Stimulated activated CD8-positive, alpha-beta memory T cell treated with anti-CD3 and anti-CD28 coated beads, Interleukin-4, amount 100 ng/mL, for 48 hours (primary cell): ENCODE measurements at regions not wholly inside any gene's neighbourhood (a gene's known extent, or its start where the extent isn't known, plus 50 kb on each side); places are given as distances from the start of the nearest gene placed in this dataset.
"Not testable (repeated sequence)": the region's sequence is repeated elsewhere in the genome, so short reads cannot be mapped to it uniquely, and the experiment has no call there.

Source experiments
- DNase-seq: peaks from one replicate; pipeline ENCODE4 v3.0.0-alpha.2; 2020

DNA sequence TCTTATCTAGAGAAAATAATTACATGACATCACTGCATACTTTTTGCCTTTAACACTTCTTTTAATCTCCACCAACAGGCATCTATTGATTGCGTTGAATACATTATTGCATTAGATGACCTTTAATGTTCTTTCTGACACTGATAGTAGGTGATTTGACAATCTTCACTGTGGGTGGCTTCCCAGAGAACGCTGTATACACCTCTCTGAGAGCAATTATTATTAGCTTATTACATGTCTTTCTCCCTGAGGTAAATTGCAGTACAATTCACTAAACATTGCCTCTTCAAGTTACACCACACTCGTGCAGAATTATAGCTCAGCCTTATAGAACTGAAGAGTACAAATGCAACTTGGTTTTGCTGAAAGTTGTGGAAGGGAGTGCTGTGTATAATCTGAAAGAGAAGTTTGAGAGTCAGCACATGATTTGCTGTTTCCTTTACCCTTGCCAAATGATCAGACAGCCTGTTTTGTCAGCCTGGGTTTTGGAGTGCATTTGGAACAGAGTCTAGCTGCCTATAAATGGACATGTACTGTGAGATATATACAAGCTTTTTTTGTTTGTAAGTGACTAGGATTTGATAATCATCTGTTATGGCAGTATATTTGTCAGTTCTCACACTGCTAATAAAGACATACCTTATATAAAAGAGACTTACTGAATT is 369.2 kb downstream of the CCER1 start:
- no peak for DNase-seq

DNA sequence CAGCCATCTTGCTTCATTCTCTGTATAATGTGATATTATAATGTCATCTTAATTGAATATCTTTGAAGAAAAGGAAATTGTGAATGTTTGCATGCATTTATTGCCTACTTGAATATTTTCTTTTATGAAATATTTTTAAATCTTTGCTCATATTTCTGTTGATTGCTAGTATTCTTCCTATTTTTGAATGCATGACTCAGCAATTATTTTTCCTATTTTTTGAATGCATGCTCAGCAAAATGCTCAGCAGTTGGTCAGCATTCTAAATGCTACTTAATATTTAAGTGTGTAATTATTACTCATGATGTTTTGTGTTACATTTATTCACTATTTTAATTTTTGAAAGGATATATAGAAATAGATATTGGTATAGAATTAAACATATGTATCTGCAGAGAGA is 378.3 kb downstream of the CCER1 start:
- DNase-seq = no peak

GRCh38 chr12:90575995-90576394 is 379.0 kb downstream of the CCER1 start:
- DNase-seq = no peak

DNA sequence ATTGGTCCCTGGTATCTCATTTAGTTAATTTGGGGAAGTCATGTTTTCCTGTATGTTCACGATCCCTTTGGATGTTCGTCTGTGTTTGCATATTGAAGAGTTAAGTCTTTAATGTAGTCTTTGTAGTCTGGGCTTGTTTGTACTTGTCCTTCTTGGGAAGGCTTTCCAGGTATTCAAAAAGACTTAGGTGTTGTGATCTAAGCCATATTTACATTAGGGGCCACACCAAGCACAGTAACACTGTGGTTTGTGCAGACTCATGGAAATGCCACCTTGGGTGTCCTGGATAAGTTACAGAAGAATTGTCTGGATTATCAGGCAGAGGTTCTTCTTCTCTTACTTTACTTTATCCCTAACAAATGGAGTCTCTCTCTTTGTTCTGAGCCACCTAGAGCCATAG is 380.3 kb downstream of the CCER1 start:
- DNase-seq = no peak

GRCh38 chr12:90572778-90573177 is 382.2 kb downstream of the CCER1 start:
- DNase-seq = no peak

- DNase-seq = no peak
Measured at GRCh38 chr12:90569685-90570084, 385.3 kb downstream of the CCER1 start.

DNA sequence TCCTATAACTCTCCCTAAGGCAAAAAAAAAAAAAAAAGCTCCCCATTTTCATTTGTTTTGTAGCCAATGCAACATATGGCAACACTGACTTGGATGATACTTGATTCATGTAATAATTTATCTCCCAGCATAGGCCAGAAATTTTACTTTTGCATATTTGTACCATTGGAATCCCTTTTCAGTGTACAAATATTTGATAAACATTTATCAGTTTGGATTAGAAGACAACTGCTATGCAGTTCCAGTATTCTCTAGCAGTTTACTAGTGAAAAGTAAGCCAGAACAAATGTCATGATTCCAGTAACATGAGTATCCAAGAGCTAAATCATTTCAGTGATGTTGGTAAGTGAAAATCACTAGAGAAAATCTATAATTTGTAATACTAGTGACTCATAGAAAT is 392.3 kb downstream of the CCER1 start:
- no peak for DNase-seq

GRCh38 chr12:90548595-90548994 is 406.4 kb downstream of the CCER1 start:
- DNase-seq = no peak

DNA sequence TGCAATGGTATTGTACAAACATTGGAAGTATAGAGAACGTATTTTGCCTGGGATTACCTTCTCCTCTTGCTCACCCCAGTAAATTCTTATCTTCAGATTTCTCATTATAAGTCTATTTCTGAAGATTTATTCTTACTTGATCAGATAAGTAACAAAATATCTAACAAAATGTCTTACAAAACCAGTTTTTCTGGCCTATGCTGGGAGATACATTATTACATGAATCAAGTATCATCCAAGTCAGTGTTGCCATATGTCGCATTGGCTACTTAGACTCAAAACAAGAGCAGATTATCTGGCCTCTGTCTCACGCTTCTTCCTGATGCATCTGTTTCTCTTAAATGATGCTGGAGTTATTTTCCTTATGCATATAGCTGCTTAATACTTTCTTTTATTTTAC is 408.5 kb downstream of the CCER1 start:
- DNase-seq = no peak

- DNase-seq = no peak
Measured at GRCh38 chr12:90543841-90544240, 411.1 kb downstream of the CCER1 start.

GRCh38 chr12:90543374-90543773 is 411.6 kb downstream of the CCER1 start:
- no peak for DNase-seq

DNA sequence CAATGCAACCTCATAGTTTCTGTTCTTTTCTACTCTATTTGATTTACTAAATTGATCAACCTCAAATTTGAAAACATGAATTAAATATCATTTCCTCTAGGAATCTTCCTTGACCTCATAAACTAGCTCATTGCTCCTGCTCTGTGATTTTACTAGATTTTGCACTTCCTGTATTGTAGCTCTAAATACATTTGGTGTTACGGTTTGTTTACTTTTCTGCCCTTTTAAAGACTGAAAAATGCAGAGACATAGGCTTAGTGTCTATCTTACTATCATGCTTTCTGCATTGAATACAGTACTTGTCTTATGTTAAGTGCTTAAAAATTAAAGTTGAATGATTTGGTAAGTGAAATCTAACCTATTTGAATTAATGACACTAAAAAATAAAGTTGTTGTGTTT is 412.1 kb downstream of the CCER1 start:
- not testable (repeated sequence) for DNase-seq

DNA sequence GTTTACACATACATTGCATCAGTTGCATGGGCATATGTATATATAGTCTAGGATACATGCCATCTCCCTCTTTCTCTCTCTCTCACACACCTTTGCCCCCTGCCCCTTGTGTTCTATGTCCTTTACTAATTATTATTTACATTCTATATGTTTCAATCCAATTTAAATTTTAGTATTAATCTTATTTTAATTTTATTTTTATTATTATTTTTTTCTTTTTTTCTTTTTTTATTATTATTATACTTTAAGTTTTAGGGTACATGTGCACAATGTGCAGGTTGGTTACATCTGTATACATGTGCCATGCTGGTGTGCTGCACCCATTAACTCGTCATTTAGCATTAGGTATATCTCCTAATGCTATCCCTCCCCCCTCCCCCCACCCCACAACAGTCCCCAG is 421.1 kb downstream of the CCER1 start:
- DNase-seq = not testable (repeated sequence)

DNA sequence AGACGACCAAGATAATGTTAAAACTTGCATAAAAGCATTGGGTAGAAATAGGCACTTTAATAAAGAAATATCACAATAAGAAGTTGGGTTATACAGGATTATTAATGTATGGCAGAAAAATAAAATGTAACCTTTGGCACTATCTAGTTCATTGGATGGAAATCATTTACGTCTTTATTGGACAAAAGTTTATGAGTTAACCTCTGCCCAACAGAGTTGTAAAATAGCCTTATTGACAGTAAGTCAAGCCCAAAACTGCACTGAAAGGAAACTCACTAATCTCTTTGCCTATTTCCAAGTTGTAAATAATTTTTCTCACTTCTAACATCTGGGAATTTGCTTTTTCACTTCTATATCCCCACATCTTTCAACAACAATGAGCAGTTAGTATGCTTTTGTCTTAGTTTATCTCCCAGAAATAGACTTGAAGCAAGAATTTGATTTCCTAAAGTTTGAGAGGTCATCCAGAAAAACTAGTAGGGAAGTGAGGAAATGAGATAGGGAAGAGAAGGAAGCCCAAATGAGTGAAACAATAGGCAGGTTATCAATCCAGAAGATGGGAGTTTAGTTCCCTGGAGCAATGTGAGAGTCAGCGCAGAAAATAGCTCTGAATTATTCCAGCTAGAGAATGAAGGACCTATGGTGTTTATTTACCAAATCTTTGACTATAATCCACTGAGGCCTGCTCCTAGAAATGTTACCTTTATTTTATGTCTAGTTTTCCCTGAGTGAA is 434.8 kb downstream of the CCER1 start:
- DNase-seq = no peak

DNA sequence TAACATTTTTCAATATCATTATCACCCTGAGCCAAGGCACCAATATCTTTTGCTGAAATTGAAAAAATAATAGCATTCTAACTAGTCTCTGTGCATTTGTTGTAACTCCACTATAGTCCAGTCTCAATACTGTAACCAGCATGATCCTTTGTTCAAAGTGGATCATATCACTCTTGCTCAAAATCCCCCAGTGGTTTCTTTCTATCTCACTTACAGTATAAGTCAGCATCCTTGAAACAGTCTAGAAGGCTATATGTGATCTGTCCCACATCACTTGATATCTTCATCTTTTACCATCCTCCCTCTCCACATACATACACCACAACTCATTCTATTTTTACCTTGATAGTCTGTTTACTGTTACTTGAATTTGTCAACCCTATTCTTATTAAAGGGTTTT is 435.7 kb downstream of the CCER1 start:
- DNase-seq = no peak

GRCh38 chr12:90515199-90516175 is 439.5 kb downstream of the CCER1 start:
- no peak for DNase-seq

DNA sequence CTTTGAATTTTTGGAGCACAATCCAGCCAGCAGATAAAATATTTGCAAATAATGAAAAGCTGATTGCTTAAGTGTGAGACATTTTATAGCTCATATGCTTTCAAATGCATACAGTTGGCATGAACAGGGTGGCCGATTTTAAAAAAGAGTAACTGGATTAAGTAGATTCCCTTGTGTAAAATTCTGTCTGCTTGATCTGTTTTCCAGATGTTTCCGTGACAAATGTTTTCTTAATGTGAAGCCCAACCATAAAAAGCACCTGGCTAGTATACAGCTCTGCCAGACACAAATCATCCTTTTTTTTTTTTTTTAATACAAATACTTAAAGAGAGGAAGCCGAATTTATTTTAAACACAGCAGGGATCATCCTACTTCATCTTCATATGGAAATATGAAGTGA is 440.7 kb downstream of the CCER1 start:
- DNase-seq = no peak

- no peak for DNase-seq
Measured at GRCh38 chr12:90512518-90512917, 442.5 kb downstream of the CCER1 start.

- no peak for DNase-seq
Measured at GRCh38 chr12:90510948-90511347, 444.0 kb downstream of the CCER1 start.

- DNase-seq = no peak
Measured at GRCh38 chr12:90504806-90505205, 450.2 kb downstream of the CCER1 start.

- no peak for DNase-seq
Measured at GRCh38 chr12:90502070-90502469, 452.9 kb downstream of the CCER1 start.

- no peak for DNase-seq
Measured at GRCh38 chr12:90501412-90501811, 453.6 kb downstream of the CCER1 start.

- no peak for DNase-seq
Measured at GRCh38 chr12:90499795-90500194, 455.2 kb downstream of the CCER1 start.
